OCI-LY7 (cell line): ENCODE measurements at regions not wholly inside any gene's neighbourhood (a gene's known extent, or its start where the extent isn't known, plus 50 kb on each side); places are given as distances from the start of the nearest gene placed in this dataset.

Source experiments
- BruUV-seq: library from RNA; stranded (reverse); fragments of 400-500 nt; replicated peaks from 2 replicates; lab custom pipeline; 2021; lab: Mats Ljungman, UMichigan
- CTCF ChIA-PET: fragments of 300-600 bp; sonication (Branson Sonifier 250); formaldehyde crosslinking; loops from one replicate; lab custom pipeline; 2022; ENCODE audit warnings: antibody characterized with exemption; ENCODE audit not compliant: unreplicated experiment; lab: Charles Lee
- POLR2A ChIA-PET: fragments of 300-600 bp; sonication (Branson Sonifier 250); formaldehyde crosslinking; loops from one replicate; lab custom pipeline; 2022; ENCODE audit warnings: antibody characterized with exemption; lab: Charles Lee
- DNase-seq: peaks from one replicate; pipeline ENCODE4 v3.0.0-alpha.2; 2015; ENCODE audit warnings: low spot score
- H2AFZ ChIP-seq: fragments of 200-600 bp; sonication (generic), shearing (Covaris generic); 2 replicates; pipeline ENCODE4 v1.6.1; 2014; ENCODE audit warnings: mild to moderate bottlenecking, antibody characterized with exemption, low read length, moderate library complexity
- H3K27ac ChIP-seq: fragments of 200-600 bp; sonication (generic); 2 replicates; pipeline ENCODE4 v1.5.1; 2014; ENCODE audit warnings: mixed run types, low read depth, mild to moderate bottlenecking, moderate library complexity, low read length, inconsistent platforms; ENCODE audit not compliant: poor library complexity, severe bottlenecking
- H3K36me3 ChIP-seq: fragments of 200-600 bp; sonication (generic); 2 replicates; pipeline ENCODE4 v1.6.1; 2014; ENCODE audit warnings: mild to moderate bottlenecking, antibody characterized with exemption, low read length, moderate library complexity, mixed read lengths; ENCODE audit not compliant: insufficient read depth
- H3K4me1 ChIP-seq: fragments of 200-600 bp; sonication (generic); 2 replicates; pipeline ENCODE4 v1.5.1; 2014; ENCODE audit warnings: mild to moderate bottlenecking, low read length; ENCODE audit not compliant: insufficient read depth, poor library complexity, severe bottlenecking
- H3K4me2 ChIP-seq: fragments of 200-600 bp; sonication (generic); 2 replicates; pipeline ENCODE4 v1.6.1; 2014; ENCODE audit warnings: mild to moderate bottlenecking, low read length
- H3K4me3 ChIP-seq: fragments of 200-600 bp; sonication (generic); 2 replicates; pipeline ENCODE4 v1.5.1; 2014; ENCODE audit warnings: mild to moderate bottlenecking, low read depth, low read length; ENCODE audit not compliant: poor library complexity, severe bottlenecking
- H3K79me2 ChIP-seq: fragments of 200-600 bp; sonication (generic); 2 replicates; pipeline ENCODE4 v1.6.1; 2016; ENCODE audit warnings: low read depth, mild to moderate bottlenecking, low read length, moderate library complexity, mixed read lengths; ENCODE audit not compliant: insufficient read depth
- H3K9me2 ChIP-seq: fragments of 200-600 bp; sonication (generic); 2 replicates; pipeline ENCODE4 v1.6.1; 2016; ENCODE audit warnings: mild to moderate bottlenecking, low read length, mixed read lengths; ENCODE audit not compliant: insufficient read depth
- H3K9me3 ChIP-seq: fragments of 200-600 bp; sonication (generic); 2 replicates; pipeline ENCODE4 v1.6.1; 2014; ENCODE audit warnings: mild to moderate bottlenecking, mixed run types, low read length, mixed read lengths
- H4K20me1 ChIP-seq: fragments of 200-600 bp; sonication (generic); 2 replicates; pipeline ENCODE4 v1.6.1; 2014; ENCODE audit warnings: mild to moderate bottlenecking, antibody characterized with exemption, low read length, moderate library complexity, mixed read lengths; ENCODE audit not compliant: insufficient read depth
- EZH2phosphoT487 ChIP-seq: fragments of 200-600 bp; sonication (generic); IDR thresholded peaks from 2 replicates; pipeline ENCODE4 v1.6.1; 2018; ENCODE audit warnings: low read depth, borderline replicate concordance, mild to moderate bottlenecking, mixed run types, antibody characterized with exemption, low read length, moderate library complexity, mixed read lengths
- intact Hi-C: fragments of 100-400 bp; cut with micrococcal nuclease; formaldehyde crosslinking; loops from one replicate; pipeline ENCODE4 v1.10.0; 2022; ENCODE audit not compliant: unreplicated experiment
- TF ChIP-seq, protein P1 (sequence below): fragments of 200-600 bp; sonication (generic); conservative IDR thresholded peaks from 2 replicates; pipeline ENCODE4 v1.5.1; 2014; ENCODE audit warnings: mild to moderate bottlenecking, antibody characterized with exemption, low read length, moderate library complexity, mixed read lengths

DNA sequence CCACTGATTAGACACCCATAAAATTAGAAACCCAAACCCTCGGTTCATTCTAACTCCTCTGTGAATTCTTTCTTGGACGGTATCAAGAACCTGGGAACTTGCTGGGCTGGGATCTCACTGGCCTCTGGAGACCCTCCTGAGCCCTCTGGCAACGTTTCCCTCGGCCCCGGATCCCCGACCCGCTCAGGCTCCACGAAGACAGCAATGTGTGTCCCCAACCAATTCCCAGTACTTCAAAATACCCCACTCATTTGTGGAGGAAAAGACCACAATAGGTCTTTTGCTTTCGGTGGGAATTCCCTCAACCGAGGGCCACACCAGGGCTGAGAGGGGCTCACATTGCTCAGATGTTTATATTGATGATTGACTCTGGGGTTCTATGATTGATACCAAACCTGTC is 117.9 kb upstream of the PRR20G start:
- no peak overlapping the region for H3K4me2 ChIP-seq
- TF ChIP-seq, protein P1, sequence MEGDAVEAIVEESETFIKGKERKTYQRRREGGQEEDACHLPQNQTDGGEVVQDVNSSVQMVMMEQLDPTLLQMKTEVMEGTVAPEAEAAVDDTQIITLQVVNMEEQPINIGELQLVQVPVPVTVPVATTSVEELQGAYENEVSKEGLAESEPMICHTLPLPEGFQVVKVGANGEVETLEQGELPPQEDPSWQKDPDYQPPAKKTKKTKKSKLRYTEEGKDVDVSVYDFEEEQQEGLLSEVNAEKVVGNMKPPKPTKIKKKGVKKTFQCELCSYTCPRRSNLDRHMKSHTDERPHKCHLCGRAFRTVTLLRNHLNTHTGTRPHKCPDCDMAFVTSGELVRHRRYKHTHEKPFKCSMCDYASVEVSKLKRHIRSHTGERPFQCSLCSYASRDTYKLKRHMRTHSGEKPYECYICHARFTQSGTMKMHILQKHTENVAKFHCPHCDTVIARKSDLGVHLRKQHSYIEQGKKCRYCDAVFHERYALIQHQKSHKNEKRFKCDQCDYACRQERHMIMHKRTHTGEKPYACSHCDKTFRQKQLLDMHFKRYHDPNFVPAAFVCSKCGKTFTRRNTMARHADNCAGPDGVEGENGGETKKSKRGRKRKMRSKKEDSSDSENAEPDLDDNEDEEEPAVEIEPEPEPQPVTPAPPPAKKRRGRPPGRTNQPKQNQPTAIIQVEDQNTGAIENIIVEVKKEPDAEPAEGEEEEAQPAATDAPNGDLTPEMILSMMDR, result no peak
- TF ChIP-seq EZH2phosphoT487, result no peak
- no peaks in the 10 kb centered on the region for H3K4me1 ChIP-seq
- no peak overlapping the region for H3K27ac ChIP-seq
- no peaks in the 10 kb centered on the region for H3K9me2 ChIP-seq
- no peaks in the 10 kb centered on the region for H3K36me3 ChIP-seq
- no peak overlapping the region for H2AFZ ChIP-seq
- ChIA-PET CTCF (no interaction called here), POLR2A (no interaction called here)
- intact Hi-C loops, result no loop called here
- no peaks in the 10 kb centered on the region for H3K79me2 ChIP-seq
- H4K20me1 ChIP-seq, result no peaks in the 10 kb centered on the region
- H3K4me3 ChIP-seq, result no peak overlapping the region
- DNase-seq, result no peak
- no TSS peak for BruUV-seq
- H3K9me3 ChIP-seq, result no peaks in the 10 kb centered on the region

DNA sequence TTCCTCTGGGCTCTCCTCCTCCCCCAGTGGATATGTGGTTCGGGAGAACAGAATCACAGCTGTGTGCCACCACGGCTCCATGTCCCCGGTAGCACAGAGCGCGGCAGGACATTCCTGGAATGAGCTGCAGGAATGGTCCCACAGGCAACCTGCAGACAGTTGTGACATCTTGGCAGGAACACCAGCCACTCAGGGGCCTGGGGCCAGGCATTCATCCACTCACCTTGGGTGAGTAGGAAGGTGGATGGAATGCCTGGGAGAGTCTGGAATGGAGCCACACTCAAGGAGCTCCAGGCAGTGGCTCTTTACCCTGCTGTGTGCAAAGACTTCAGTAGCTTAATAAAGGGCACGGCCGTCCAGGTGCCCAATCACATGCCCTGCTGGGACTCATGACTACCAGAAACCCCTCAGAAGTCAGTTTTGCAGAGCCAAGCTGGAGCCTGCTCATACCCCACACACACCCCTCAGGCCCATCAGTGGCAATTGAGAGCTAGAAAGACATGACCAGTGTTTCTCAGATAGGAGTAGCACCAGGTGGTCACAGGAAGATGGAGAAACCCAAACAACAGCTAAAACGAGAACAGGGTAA is 117.3 kb upstream of the PRR20G start:
- Histone ChIP-seq H4K20me1 (no peaks in the 10 kb centered on the region), H3K9me3 (no peaks in the 10 kb centered on the region), H3K79me2 (no peaks in the 10 kb centered on the region), H2AFZ (no peak overlapping the region), H3K36me3 (no peaks in the 10 kb centered on the region), H3K4me2 (no peak overlapping the region), H3K4me1 (no peaks in the 10 kb centered on the region), H3K9me2 (no peaks in the 10 kb centered on the region), H3K4me3 (no peak overlapping the region), H3K27ac (no peak overlapping the region)
- POLR2A ChIA-PET, result no interaction called here
- TF ChIP-seq, protein P1, result no peak
- no peak for TF ChIP-seq EZH2phosphoT487
- intact Hi-C loops, result no loop called here
- no TSS peak for BruUV-seq
- no peak for DNase-seq
- CTCF ChIA-PET, result no interaction called here

DNA sequence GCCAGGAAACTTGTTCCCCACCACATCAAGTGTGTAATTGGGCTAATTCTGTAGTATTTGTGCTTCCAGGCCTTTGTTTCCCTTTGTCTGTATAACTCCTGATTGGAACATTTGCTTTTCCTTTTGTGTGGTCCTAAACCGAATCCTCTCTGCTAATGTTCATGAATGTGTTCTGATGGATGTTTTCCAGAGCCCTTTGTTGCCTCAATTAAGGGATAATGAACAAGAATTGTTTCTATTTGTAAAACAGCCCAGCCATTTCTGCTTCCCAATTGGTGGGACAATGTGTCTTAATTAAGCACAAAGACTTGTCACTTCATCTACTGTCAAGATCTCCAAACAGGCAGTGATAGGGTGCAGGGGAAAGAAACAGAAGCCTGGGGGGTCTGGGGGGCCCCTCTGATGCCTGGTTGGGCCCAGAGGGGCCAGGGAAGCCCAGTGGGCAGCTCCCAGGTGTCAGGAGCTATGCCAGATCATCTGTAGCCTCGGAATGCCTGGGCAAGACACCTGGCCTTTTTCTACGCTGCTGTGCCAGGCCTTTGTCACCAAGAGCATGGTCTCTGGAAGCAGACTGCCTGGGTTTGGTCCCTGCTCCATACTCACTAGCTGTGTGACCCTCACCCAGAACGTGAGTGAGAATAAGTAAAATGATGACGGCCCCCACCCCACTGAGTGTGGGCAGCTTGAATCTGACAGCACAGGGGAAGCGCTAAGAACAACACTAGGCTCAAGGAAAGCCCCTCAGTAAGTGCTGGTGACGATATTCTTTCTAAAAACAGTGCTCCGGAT is 116.6 kb upstream of the PRR20G start:
- ChIA-PET CTCF (no interaction called here), POLR2A (no interaction called here)
- BruUV-seq, result no TSS peak
- Histone ChIP-seq H3K9me2 (no peaks in the 10 kb centered on the region), H3K4me1 (no peaks in the 10 kb centered on the region), H3K79me2 (no peaks in the 10 kb centered on the region), H3K4me3 (no peak overlapping the region), H3K4me2 (no peak overlapping the region), H3K36me3 (no peaks in the 10 kb centered on the region), H3K9me3 (0 out of 2 replicates have a peak, but pooled peaks cover 4% of the 10 kb centered on the region), H2AFZ (no peak overlapping the region), H3K27ac (no peak overlapping the region), H4K20me1 (no peaks in the 10 kb centered on the region)
- TF ChIP-seq, protein P1, result no peak
- TF ChIP-seq EZH2phosphoT487, result no peak
- intact Hi-C loops, result no loop called here
- DNase-seq, result no peak
